ENCODE measurements at regions not wholly inside any gene's neighbourhood (a gene's known extent, or its start where the extent isn't known, plus 50 kb on each side); places are given as distances from the start of the nearest gene placed in this dataset.

DNA sequence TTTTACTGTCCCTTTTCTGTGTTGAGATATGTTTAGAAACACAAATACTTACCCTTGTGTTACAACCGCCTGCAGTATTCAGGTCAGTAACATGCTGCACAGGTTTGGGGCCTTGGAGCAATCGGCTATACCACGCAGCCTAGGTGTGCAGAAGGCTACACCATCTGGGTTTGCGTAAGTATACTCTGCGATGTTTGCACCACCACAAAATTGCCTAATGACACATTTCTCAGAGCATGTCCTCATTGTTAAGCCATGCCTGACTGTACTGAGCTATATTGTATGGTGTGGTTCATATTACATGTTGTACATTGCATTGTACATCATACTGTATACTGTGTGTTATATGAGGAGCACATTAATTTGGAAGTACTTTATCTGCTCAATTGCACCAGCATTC is 247.4 kb downstream of the RHOU start:
- TF ChIP-seq CTCF (IDR thresholded peaks at IDR 0.05; ENCODE audit: poor library complexity): no peak
- no peak for TF ChIP-seq EZH2 (IDR thresholded peaks at IDR 0.05; ENCODE audit: borderline replicate concordance)
- no peak for TF ChIP-seq EZH2phosphoT487 (IDR thresholded peaks at IDR 0.05; ENCODE audit: low read depth, severe bottlenecking, unreplicated experiment)

All from hepatocyte (in vitro differentiated cells).